ENCODE measurements at regions not wholly inside any gene's neighbourhood (a gene's known extent, or its start where the extent isn't known, plus 50 kb on each side); places are given as distances from the start of the nearest gene placed in this dataset.

- TF ChIP-seq CTCF (IDR thresholded peaks at IDR 0.05; ENCODE audit: low read depth, low read length, missing input control) (no peak), ATF3 (IDR thresholded peaks at IDR 0.05) (no peak), ZBTB33 (IDR thresholded peaks at IDR 0.05) (no peak), GABPA (IDR thresholded peaks at IDR 0.05 in 1 of 2, conservative IDR thresholded peaks at IDR 0.05 in 1 of 2) (no peak)
These were observed 284.0 kb upstream of the RAB6C start for GRCh38 chr2:129695496-129695895.

Data from liver (tissue), 3 donors.